Hippocampal formation (tissue), 2 donors: ENCODE measurements at regions not wholly inside any gene's neighbourhood (a gene's known extent, or its start where the extent isn't known, plus 50 kb on each side); places are given as distances from the start of the nearest gene placed in this dataset.
"Not testable (repeated sequence)": the region's sequence is repeated elsewhere in the genome, so short reads cannot be mapped to it uniquely, and the experiment has no call there.

Source experiments
- DNase-seq, 2 donors: peaks; one replicate each; lab custom pipeline; 2025; lab: John Stamatoyannopoulos, UW

- DNase-seq = peak in 1 of 2 donors; percentile 69
Measured at GRCh38 chr10:91088300-91089140, 131.9 kb upstream of the PCGF5 start.

GRCh38 chr10:91090761-91091529, 129.5 kb upstream of the PCGF5 start:
- DNase-seq = no peak

- DNase-seq = no peak
Measured at GRCh38 chr10:91091780-91092179, 128.7 kb upstream of the PCGF5 start.

GRCh38 chr10:91096274-91096673, 124.2 kb upstream of the PCGF5 start:
- DNase-seq = no peak

GRCh38 chr10:91097313-91097712, 123.2 kb upstream of the PCGF5 start:
- DNase-seq = no peak

- not testable (repeated sequence) for DNase-seq
Measured at GRCh38 chr10:91098021-91098420, 122.4 kb upstream of the PCGF5 start.

GRCh38 chr10:91103384-91104192, 116.9 kb upstream of the PCGF5 start:
- DNase-seq = no peak

GRCh38 chr10:91104193-91105041, 116.0 kb upstream of the PCGF5 start:
- no peak for DNase-seq

- DNase-seq = no peak
Measured at GRCh38 chr10:91105269-91105668, 115.2 kb upstream of the PCGF5 start.

GRCh38 chr10:91108820-91109219, 111.6 kb upstream of the PCGF5 start:
- DNase-seq = no peak

GRCh38 chr10:91111060-91111459, 109.4 kb upstream of the PCGF5 start:
- DNase-seq = no peak

- DNase-seq = no peak
Measured at GRCh38 chr10:91115618-91116390, 104.7 kb upstream of the PCGF5 start.

GRCh38 chr10:91117505-91117904, 103.0 kb upstream of the PCGF5 start:
- no peak for DNase-seq

- no peak for DNase-seq
Measured at GRCh38 chr10:91120348-91120747, 100.1 kb upstream of the PCGF5 start.

GRCh38 chr10:91123261-91123660, 97.2 kb upstream of the PCGF5 start:
- DNase-seq = no peak

GRCh38 chr10:91124016-91124415, 96.4 kb upstream of the PCGF5 start:
- no peak for DNase-seq

GRCh38 chr10:91126471-91126870, 94.0 kb upstream of the PCGF5 start:
- no peak for DNase-seq

- no peak for DNase-seq
Measured at GRCh38 chr10:91127341-91128082, 93.0 kb upstream of the PCGF5 start.

GRCh38 chr10:91135113-91135512, 85.3 kb upstream of the PCGF5 start:
- DNase-seq = no peak
